Body of pancreas (tissue), 4 donors: ENCODE measurements at regions not wholly inside any gene's neighbourhood (a gene's known extent, or its start where the extent isn't known, plus 50 kb on each side); places are given as distances from the start of the nearest gene placed in this dataset.

Experiments
- POLR2A ChIP-seq, 3 donors: fragments of 450-650 bp; IDR thresholded peaks; one replicate each; pipeline ENCODE4 v1.6.1; 2016; ENCODE audit warnings: antibody characterized with exemption in 3 of 3, mild to moderate bottlenecking in 2 of 3
- TF ChIP-seq, protein P1 (sequence below), 7 experiments: fragments of 450-650 bp in 4 of 7; fragments of 200-600 bp in 3 of 7; sonication (generic) in 3 of 7; IDR thresholded peaks; one replicate each; pipeline ENCODE4 v1.5.1; 2016 to 2019; ENCODE audit warnings: antibody characterized with exemption in 7 of 7

DNA sequence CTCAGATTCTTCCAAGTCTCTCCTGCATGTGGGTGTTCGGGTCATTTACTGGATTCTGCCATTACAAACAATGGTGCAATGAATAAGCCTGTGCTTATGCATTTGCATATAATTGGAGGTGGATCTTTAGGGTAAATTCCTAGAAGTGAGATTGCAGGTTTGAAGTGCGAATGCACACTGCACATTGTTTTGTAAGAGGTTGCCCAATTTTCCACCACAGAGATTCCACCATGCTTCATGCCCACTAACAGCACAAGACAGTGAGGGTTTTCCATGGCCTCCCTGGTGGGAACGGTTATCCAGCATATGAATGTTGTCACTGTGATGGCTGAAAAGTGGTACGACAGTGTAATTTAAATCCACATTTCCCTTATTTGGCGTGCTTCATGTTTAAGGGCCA lies 178.8 kb upstream of the PMEPA1 start:
- no peak for TF ChIP-seq POLR2A (IDR thresholded peaks at IDR 0.05)
- TF ChIP-seq, protein P1, sequence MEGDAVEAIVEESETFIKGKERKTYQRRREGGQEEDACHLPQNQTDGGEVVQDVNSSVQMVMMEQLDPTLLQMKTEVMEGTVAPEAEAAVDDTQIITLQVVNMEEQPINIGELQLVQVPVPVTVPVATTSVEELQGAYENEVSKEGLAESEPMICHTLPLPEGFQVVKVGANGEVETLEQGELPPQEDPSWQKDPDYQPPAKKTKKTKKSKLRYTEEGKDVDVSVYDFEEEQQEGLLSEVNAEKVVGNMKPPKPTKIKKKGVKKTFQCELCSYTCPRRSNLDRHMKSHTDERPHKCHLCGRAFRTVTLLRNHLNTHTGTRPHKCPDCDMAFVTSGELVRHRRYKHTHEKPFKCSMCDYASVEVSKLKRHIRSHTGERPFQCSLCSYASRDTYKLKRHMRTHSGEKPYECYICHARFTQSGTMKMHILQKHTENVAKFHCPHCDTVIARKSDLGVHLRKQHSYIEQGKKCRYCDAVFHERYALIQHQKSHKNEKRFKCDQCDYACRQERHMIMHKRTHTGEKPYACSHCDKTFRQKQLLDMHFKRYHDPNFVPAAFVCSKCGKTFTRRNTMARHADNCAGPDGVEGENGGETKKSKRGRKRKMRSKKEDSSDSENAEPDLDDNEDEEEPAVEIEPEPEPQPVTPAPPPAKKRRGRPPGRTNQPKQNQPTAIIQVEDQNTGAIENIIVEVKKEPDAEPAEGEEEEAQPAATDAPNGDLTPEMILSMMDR (IDR thresholded peaks at IDR 0.05): no peak
